Embryonic facial prominence (tissue), 1 donor: ENCODE measurements at regions not wholly inside any gene's neighbourhood (a gene's known extent, or its start where the extent isn't known, plus 50 kb on each side); places are given as distances from the start of the nearest gene placed in this dataset.

Experiments
- DNase-seq: peaks from one replicate; pipeline ENCODE4 v3.0.0-alpha.2; 2016; ENCODE audit errors: extremely low spot score

DNA sequence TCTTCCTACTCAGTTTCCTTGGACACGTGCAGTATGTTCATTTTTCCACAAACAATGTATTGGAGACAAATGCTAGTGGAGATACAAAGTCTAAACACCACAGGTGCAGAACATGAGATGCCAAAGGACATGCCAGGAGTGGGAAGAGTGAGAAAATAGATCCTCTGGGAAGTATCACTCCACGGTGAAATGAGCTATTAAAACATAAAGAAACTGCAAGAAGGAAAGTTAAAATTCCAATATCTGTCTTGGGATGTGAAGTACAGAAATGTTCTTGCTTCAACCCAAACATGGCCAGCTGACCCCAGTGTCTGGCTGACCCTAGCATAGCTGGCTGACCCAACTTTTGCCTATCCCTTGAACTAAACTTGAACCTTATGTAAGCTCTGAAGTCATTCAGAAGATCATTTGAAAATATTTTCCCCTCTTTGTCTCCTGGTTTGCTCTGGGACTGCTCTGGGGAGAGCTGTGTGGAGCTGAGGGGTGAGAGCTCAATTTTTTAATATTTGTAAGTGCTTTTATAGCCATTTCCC, 59.5 kb downstream of the FZD1 start:
- no peak for DNase-seq

DNA sequence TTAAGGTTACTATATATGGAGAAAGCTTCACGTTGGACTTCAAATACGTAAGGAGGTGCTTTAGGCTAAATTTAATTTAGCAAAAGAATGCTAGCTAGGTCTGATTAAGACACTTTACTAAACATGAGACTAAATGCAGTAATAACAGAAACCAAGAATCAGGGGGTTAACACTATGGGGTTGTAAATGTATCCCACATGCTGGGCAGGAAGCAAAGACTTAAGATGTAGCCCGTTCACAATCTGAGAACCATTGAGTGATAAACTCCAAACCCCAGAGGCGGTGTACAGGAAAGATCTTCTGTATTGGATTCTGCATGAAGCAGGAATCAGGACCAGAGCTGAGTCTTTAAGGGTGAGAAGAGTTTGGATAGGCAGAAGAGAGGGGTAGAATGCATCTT, 60.4 kb downstream of the FZD1 start:
- no peak for DNase-seq

DNA sequence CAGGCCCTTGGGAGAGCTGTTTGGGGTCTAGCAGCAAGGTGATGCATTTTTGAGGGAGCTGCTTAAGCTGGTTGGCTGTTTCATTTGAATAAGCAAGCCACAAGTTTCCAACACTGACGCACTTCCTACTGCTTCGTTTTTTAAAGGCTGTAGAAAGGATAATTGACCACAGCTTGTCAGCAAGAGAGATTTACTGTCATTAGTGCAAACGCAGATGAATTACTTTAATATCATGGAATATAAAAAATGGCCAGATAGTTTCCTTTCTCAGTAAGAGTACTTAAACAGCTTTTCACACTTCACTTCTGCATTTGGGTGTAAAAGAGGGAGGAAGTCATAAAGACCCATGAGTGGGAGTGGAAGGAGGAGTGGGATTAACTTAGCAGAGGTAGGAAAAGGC, 61.5 kb downstream of the FZD1 start:
- DNase-seq, result no peak

DNA sequence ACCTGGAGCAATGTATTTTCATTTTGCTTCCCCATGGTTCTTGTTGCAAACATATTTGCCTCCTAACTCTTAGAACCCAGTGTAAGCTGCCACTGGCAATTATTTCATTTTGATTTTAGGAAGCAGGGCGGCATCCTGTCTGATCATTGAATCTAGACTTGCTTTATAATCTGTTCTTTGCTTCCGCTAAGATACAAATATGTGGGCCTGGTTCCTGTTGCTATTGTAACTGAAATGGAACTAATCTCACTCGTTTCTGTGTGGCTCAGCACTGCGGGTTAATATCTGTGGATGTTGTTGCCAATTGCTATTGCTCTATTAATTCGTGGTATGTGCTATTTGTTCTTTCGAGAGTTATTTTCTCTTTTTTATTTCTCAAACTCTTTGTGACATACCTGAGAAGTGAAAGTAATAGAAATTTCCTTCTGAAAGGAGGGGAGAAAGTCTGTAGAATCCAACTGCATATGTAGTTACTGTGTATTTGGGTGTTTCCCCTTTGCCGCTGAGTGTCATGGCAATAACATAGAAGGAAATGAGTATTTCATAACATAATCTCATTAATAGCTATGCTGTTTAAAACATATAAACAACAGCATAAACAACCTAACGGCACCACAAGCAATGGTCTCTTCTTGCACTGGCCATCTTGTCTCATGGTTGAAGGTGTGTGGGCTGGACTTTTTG, 62.4 kb downstream of the FZD1 start:
- DNase-seq, result no peak

DNA sequence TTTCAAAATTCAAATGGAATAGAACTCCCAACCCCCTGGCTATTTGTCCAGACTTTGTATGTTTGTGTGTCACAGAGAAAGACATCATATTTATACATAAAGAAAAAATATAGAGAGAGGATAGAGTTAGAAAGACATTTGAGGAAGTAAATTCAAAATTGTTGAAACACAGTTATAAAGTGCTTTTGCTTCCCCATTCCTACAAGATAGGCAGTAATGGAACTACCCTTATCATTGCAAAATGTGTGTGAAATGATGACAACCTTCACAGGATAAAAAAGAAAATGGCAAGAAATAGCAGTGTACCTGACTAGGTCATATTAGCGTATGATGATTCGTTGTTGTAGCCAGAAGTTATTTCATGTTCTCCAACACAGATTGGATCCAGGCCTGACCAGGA, 63.1 kb downstream of the FZD1 start:
- no peak for DNase-seq

DNA sequence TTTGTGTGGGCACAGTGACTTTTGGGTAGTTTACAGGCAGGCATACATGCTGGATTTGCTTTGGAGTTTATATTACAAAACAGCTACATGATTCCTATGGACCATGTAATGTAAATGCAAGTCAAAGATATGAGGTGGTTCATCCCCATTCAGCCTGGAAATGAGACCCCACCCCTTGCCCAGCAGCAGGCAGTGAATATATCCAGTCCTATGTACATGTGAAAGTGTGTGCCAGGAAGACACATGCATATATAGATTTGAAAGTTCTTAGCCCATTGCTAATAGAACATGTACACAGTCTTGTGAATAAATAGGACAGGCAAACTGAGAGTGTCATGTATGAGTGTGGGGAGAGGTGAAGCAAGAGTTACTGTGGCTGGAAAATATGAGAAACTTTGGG, 65.3 kb downstream of the FZD1 start:
- no peak for DNase-seq

DNA sequence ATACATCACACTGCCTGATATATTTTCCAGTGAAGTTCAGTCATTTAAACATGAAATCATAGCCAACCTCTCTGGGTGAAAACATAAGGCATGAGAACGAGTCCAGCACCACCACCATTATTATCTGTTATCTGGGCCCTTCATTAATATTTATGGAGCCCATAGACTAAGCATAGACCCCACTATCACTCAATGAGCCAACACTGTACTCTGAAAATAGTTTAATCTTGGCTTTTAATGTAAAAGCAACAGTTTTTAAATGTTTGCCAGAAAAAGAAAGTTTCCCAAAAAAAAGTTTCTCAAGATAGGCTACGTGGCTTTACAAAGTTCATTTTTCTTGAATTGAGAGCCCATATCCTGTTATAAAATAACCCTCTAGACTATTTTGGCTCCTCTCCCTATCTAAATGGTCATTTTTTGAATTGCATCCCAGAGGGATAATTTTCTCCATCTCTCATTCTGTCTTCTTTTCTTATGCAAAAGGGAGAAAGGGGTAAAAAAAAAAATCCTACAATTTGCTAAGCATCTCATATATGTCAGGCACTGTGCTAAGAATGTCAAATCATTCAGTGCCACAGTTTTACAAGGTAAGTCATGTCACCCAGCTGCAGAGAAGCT, 66.1 kb downstream of the FZD1 start:
- no peak for DNase-seq

DNA sequence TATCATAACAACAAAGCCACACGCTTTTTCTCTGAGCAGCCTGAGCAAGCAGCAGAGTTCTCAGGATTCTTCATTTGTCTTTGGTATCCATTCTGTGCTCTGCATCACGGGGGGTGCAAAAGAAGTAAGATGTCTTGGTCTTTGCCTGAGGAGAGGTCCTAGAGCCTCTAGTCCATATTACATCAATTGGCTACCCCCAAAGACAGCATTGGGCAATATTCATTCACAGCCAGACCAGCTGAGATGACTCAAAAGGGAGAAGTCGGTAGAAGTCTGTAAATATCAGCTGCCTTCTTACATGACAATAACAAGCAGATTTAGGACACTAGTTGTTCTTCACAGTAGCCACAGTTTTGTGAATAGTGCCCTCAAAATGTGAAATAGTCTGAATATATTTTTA, 66.6 kb downstream of the FZD1 start:
- no peak for DNase-seq

DNA sequence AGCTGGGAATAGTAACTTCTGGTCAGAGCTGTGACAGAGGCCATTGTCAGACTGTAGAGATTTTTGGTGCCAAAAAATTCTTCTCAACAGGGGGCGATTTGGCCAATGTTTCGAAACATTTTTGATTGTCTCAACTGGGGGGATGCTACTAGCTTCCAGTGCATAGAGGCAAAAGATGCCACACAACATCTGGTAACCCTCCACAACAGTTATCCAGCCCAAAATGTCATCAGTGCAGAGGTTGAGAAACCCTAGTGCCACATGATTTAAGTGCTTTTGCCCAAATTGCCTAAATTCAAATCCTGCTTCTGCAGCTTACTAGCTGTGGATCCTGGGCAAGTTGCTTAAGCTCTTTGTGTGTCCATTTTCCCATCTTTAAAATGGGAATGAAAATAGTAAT, 71.9 kb downstream of the FZD1 start:
- DNase-seq, result no peak

DNA sequence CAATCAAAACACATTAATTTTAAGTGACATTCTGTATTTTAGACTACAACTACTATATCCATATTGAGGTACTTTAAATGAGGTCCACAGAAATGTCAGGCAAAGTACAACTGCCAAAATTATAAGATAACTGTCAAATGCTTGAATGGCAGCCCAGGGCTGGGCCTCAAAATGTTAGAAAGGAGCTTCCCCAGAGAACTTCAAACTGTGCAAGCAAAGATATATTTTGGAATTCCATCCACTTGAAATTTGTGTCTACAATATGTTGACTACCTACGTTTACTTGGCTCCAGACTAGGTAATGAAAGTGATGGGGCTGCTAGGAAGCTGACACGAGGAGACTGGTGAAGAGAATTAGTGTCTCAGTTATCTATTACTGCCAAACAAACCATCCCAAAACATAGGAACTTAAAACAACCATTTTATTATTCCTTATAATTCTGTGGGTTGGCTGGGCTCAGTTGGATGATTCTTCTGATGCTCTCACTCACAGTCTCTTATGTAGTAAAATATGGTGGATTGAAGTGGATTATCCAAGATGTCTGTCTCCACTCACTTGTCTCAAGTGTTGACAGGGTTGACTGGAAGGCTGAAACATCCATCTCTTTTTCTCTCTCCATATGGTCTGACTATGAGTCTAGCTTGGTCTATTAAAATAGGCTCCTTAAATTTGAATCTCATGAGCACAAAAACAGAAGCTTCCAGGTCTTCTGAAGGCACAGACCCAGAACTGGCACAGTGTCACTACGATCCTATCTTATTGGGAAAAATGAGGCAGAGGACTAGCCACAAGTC, 74.2 kb downstream of the FZD1 start:
- DNase-seq, result no peak

DNA sequence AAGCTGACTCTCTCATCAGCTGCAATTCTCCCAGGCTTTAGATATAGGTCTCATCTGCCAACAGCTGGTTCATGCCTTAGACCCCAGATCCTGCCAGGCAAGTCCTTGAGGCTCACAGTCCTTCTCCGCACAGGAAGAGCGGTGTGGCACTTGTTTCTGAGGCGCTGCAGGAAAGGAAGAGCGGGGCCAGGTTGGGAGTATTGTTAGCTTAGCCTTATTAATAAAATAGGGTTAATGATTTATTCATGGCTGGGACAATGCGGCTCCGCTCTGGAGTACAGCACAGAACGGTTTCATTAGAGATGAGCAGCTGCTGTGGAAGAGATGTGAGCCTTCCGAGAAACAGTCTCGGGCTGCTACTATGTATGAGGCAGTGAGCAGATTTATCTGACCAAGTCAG, 78.1 kb downstream of the FZD1 start:
- DNase-seq, result no peak

DNA sequence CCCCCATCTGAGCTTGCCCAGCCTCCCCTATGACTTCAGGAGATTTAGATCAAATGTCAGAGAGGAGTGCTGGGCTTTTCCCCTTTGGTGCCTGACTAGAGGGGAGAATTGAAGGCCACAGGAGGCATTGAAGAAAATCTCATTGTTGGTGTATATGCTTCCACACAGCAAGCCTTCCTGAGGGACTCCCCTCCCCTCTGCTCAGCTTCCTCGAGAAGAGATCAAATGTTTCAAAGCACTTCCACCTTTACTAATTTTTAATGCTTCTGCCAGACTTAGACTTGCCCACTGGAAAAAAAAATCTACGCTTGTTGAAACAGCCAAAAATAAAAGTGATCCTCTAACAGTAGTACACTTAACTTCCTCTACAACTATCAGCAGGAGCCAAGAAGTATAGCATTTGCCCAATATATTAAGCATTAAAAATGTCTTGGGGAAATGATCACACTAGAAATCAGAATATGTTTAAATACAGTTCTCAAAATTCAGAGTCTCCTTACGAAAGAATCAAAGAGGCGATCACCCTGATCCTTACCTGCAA, 79.3 kb downstream of the FZD1 start:
- no peak for DNase-seq

DNA sequence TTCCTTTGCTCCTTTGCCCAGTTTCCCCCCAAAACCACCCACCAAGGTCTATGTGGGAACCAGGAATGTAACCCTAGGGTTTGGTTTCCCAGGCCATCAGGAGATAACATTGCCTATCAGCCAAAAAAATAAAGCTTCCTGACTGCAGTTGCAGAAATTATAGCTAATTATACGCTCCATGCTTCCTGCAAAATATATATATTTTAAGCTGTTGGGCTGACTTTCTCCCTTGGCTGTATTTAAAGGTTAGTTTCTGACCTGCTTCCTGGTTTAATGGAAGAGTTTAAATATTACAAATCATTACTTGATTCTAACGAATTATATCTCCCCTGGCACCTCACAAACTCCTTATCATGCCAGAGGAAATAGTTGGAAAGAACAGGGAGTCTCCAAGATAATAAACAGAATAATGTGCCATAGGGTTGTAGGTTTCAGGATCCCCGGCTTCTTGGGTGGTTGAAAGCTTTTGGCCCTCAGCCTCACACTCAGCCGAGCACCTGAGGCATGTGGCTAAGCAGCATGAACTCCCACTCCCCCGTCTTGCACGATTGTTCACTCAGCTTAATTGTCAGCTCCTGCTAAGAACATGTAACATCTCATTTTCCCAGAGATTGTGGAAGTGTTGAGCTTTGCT, 79.9 kb downstream of the FZD1 start:
- DNase-seq, result no peak

DNA sequence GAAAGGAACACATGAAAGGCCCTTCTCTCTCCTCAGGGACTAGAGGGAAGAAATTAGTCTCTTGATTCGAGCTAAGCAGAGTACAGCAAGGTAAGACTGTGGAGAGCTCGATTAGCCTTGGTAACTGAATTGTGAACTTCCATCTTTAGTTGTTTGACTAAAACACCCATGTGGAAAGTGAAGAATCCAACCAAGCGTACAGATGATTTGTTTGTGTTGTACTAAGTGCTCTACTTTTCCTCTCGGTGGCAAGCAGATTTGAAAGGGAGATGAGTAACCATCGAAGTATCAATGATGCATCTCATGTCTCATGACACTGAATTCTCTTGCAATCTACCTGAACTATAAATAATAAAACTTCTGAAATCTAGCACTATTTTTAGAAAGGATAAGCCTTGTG, 80.7 kb downstream of the FZD1 start:
- DNase-seq, result no peak

DNA sequence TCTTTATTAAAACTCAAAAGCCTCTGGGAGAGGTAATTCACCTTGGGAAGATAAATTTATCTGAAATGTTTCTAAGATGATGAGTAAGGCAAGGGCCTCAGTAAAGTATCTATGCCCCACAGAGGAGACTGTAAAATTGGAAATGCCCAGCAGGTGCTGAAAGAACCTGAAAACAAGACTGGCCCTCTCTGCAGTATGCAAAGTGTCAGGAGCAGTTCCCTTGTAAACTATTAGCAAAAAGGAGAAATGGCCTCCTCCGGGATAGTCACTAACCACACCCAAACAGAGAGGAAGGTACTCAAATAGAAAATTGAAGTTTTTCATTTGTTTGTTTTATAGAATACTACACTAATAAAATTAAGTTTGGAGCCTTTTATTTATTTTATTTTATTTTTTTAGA, 81.2 kb downstream of the FZD1 start:
- no peak for DNase-seq

DNA sequence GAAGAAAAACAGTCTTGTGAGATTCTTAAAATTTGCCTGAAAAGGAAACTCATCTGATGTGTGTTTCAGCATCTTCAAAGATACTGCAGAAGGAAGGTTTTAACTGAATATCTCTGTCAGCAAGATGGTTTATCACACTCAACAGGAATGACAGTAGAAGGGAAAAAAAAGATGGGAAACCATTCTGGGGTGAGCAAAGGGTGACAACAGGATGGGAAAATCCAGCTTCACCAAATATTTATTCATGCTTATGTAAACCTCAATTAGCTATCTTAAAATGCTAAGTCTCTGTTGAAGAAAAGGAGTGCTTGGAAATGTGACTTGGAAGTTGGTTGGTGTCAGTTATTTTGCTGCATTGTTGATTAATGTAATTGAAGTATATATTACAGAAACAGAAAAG, 82.2 kb downstream of the FZD1 start:
- DNase-seq, result no peak

DNA sequence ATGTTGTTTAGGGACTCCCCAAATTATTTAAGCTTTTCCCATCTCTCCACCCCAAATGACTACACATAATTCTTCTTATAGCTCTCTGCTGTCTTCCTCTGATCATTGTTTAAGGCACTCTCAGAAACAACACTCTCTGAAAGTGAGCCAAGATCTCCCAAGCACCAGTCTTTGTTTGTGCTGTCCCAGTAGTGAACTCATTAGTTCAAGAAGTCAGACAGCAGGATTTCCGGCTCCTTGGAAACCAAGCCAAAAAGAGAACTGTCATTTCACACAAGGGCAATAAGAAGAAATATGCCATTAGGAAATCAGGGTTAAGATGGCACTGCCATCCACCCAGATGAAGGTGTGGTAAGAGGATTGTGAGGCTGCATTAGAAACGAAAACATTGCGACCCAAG, 83.1 kb downstream of the FZD1 start:
- DNase-seq, result no peak

DNA sequence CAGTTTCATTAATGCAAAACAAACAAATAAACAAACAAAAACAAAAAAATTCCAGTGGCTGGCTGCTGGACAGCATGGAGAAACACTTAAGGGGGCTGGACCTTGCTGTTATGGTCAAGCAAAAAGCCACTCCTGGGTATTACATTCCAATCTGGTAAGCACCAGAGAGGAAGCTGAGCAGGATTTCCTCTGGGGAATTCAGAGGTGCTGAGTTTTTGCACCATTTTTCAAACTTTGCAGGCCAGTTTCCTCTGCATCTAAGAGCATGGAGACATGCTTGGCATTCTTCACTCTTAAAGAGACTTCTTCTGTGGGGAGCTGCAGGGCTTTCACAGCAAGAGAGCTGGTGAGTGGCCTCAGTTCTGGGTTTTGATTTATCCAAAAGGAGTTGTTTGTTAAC, 84.5 kb downstream of the FZD1 start:
- DNase-seq, result no peak

DNA sequence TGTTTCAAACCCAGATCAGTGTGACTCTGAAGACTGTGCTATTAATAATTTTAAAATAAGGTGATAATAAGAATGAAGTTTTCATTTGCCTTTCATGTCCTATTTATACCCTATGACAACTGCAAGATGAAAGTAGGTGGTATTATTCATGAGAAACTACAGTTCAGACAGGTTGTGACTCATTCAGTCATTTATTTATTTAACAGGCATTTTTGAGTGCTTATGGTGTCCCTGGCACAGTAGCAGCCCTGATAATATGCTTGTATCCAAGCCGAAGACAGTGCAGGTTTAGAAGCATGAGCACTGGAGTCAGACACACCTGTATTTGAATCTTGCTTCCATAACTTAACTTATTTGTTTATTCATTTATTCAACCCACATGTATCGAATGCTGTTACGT, 87.1 kb downstream of the FZD1 start:
- DNase-seq, result no peak

DNA sequence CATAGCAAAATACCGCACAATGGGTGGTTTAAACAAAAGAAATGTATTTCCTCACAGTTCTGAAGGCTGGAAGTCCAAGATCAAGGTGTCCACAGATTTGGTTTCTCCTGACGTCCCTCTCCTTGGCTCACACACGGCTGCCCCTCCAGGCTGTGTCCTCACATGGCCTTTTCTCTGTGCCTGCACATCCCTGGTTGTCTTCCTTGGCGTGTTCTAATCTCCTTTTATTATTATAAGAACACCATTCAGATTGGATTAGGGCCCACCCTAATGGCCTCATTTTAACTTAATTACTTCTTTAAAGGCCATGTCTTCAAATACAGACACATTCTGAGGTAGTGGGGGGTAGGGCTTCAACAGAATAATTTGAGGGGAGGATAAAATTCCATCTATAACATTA, 87.9 kb downstream of the FZD1 start:
- no peak for DNase-seq

DNA sequence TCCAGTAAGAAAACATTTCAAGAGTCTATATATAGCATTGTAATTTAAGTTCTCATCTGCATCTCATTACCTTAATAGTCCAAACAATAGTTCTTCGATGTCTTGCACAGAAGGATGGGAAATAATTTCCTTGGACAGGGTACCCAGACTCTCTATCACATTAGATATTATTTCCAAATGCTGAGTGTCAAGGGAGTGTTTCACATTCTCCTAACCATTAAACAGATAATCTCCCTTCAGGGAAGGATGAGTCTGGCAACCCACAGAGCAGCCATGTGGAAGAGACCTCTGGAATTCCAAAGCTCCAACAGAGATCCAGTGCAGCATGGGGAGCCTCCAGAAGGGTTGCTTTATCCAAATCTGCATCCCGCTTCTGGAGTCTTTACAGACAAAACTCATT, 89.6 kb downstream of the FZD1 start:
- DNase-seq, result no peak
